Activated CD4-positive, alpha-beta memory T cell treated with anti-CD3 and anti-CD28 coated beads for 36 hours (primary cell): ENCODE measurements at regions not wholly inside any gene's neighbourhood (a gene's known extent, or its start where the extent isn't known, plus 50 kb on each side); places are given as distances from the start of the nearest gene placed in this dataset.
"Not testable (repeated sequence)": the region's sequence is repeated elsewhere in the genome, so short reads cannot be mapped to it uniquely, and the experiment has no call there.

Experiments used
- CTCF ChIA-PET: fragments of 350-600 bp; sonication (Branson Sonifier 250); formaldehyde crosslinking; loops from one replicate; lab custom pipeline; 2021; ENCODE audit warnings: antibody characterized with exemption, inconsistent platforms; lab: Charles Lee
- POLR2A ChIA-PET: fragments of 350-600 bp; sonication (Branson Sonifier 250); formaldehyde crosslinking; loops from one replicate; lab custom pipeline; 2021; ENCODE audit warnings: antibody characterized with exemption; lab: Charles Lee
- DNase-seq: peaks from one replicate; pipeline ENCODE4 v3.0.0-alpha.2; 2020
- H3K27ac Mint-ChIP-seq: one replicate; pipeline ENCODE4 v1.8.0; 2021; ENCODE audit warnings: mixed read lengths
- H3K27me3 Mint-ChIP-seq: one replicate; pipeline ENCODE4 v1.8.0; 2021; ENCODE audit warnings: mixed read lengths
- H3K36me3 Mint-ChIP-seq: one replicate; pipeline ENCODE4 v1.8.0; 2021; ENCODE audit warnings: mixed read lengths
- H3K4me1 Mint-ChIP-seq: one replicate; pipeline ENCODE4 v1.8.0; 2021; ENCODE audit warnings: low read depth, mixed read lengths
- H3K4me3 Mint-ChIP-seq: one replicate; pipeline ENCODE4 v1.8.0; 2021; ENCODE audit warnings: mild to moderate bottlenecking, mixed read lengths
- H3K9me3 Mint-ChIP-seq: one replicate; pipeline ENCODE4 v1.8.0; 2021; ENCODE audit warnings: mixed read lengths
- intact Hi-C: fragments of 100-400 bp; cut with micrococcal nuclease; formaldehyde crosslinking; loops from one replicate; pipeline ENCODE4 v1.15.1; 2023

DNA sequence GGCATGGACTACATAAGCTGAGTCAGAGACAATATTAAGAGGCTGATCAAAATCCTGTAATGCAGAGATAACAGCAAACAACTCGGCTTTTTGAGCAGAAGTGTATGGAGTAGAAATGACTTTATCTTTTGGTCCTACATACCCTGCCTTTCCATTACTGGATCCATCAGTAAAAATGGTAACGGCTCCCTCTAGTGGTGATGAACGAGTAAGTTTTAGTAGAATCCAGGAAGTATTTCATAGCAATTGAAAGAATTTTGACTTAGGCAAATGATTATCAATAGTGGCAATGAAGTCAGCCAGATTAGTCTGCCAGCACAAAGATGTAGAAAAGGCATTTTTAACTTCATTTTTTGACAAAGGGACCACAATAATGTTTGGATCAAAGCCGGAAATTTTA lies 190.8 kb upstream of the RAI14 start:
- Mint-ChIP-seq H3K27me3 (peaks cover 16% of the 10 kb centered on the region), H3K9me3 (peaks cover 11% of the 10 kb centered on the region)
- H3K36me3 Mint-ChIP-seq, POLR2A ChIA-PET, H3K27ac Mint-ChIP-seq, H3K4me1 Mint-ChIP-seq, H3K4me3 Mint-ChIP-seq, DNase-seq: not testable (repeated sequence)
- intact Hi-C loops: loop anchor here (1.0 to 5.0 kb wide), 2 partner anchors 468 to 1028 kb away; no protein-coding TSS in a partner anchor
- CTCF ChIA-PET: interaction anchor here (0.8 to 2.8 kb wide), 8 partner anchors 10 to 530 kb away, joined by 3 to 15 read pairs (median 4); no protein-coding TSS in a partner anchor

DNA sequence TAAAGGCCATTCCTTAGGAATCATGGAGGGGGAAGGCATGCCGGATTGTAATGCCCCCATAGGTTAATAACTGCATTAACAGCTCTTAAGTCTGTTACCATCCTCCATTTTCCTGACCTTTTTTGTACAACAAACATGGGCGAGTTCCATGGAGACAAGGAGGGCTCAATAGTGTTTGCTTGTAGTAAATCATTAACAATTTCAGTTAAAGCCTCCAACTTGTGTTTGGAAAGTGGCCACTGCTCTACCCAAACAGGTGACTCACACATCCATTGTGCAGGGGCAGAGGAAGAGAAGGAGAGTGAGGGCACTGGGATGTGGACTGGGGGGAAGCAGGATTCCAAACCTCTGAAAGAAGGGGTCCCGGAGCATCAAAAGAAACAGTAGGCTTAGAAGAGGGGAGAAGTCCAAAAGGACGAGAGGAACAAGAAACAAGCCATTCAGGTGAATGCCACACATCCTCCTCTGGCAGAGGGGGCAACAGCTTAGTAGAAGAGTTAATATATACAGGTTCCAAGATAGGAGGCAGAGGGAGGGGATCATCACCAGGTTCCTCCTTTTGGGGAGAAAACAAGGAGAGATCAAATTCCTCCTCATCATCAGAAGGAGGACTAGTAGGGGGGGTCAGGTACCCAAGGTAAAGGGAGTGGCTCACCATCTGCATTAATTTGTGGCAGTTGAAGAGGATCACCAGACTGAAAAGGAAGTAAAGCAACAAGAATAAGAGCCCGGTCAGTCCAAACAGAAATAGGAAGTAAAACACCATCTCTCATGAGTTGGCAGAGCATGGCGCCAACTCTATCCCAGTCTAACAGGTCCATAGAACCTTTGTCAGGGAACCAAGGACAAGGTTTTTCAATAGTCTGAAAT lies 189.4 kb upstream of the RAI14 start:
- peaks cover 13% of the 10 kb centered on the region for H3K27me3 Mint-ChIP-seq
- H3K4me3 Mint-ChIP-seq, H3K9me3 Mint-ChIP-seq, DNase-seq, H3K27ac Mint-ChIP-seq, POLR2A ChIA-PET, H3K36me3 Mint-ChIP-seq, H3K4me1 Mint-ChIP-seq: not testable (repeated sequence)
- intact Hi-C loops: loop anchor here (5.0 kb wide), 1 partner anchor 1029 kb away; no protein-coding TSS in a partner anchor
- CTCF ChIA-PET: interaction anchor here (1.0 to 2.8 kb wide), 3 partner anchors 9 to 470 kb away, joined by 4 to 14 read pairs (median 4); no protein-coding TSS in a partner anchor

DNA sequence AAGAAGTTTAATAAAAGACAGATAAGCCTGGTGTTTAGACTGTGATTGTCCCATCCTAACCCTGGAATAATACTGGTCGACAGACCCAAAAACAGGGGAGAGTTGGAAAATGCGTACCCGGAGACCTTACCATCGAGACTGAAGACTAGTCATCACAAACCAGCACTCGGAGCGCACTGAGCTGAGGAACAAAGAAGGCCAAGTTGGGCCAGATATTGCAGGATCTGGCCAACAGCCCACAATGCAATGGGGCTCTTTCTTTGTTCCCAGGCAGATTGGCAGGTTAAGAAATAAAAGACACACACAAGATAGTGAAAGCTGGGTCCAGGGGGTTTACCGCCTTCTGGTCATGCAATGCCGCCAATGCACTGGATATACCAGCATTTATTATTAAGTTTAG lies 188.7 kb upstream of the RAI14 start:
- H3K36me3 Mint-ChIP-seq: no peaks in the 10 kb centered on the region
- CTCF ChIA-PET: no interaction called here
- no peaks in the 10 kb centered on the region for H3K9me3 Mint-ChIP-seq
- no peak for DNase-seq
- POLR2A ChIA-PET: no interaction called here
- peaks cover 4% of the 10 kb centered on the region for H3K4me1 Mint-ChIP-seq
- intact Hi-C loops: loop anchor here (5.0 kb wide), 1 partner anchor 1030 kb away; no protein-coding TSS in a partner anchor
- no peak overlapping the region for H3K27ac Mint-ChIP-seq
- no peak overlapping the region for H3K4me3 Mint-ChIP-seq
- peaks cover 13% of the 10 kb centered on the region for H3K27me3 Mint-ChIP-seq

DNA sequence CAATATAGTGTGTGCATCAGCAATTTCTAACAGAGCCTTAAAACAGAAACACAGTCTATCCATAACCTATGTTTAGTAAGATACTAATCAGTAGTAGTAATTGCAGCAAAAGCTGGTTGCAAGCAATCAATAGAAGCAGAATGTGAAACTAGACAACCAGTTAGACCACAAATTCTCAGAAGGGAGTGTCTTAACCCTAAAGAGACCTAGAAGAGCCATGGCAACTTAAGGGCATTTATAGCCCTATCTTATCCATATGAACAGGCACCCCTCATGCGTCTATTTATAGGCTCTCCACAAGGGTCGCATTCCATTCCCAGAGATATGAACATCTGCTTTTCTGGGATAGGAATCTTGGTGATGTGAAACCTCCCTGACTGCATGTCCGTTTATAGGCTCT lies 188.1 kb upstream of the RAI14 start:
- intact Hi-C loops: loop anchor here (5.0 kb wide), 1 partner anchor 1031 kb away; no protein-coding TSS in a partner anchor
- H3K36me3 Mint-ChIP-seq, POLR2A ChIA-PET, H3K4me3 Mint-ChIP-seq, H3K4me1 Mint-ChIP-seq, CTCF ChIA-PET, H3K9me3 Mint-ChIP-seq, H3K27ac Mint-ChIP-seq, DNase-seq: not testable (repeated sequence)
- peaks cover 13% of the 10 kb centered on the region for H3K27me3 Mint-ChIP-seq

DNA sequence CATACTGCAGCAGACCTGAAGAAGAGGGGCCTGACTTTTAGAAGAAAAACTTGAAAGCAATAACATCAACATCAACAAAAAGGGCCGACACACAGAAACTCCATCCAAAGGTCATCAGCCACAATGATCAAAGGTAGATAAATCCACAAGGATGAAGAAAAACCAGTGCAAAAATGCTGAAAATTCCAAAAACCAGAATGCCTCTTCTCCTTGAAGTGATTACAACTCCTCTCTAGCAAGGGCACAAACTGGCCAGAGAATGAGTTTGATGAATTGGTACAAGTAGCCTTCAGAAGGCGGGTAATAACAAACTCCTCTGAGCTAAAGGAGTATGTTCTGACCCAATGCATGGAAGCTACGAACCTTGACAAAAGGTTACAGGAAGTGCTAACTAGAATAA lies 186.2 kb upstream of the RAI14 start:
- Mint-ChIP-seq H3K9me3 (no peaks in the 10 kb centered on the region), H3K27me3 (peaks cover 13% of the 10 kb centered on the region), H3K27ac (no peak overlapping the region), H3K4me3 (no peak overlapping the region), H3K36me3 (no peaks in the 10 kb centered on the region), H3K4me1 (peaks cover under 1% of the 10 kb centered on the region)
- intact Hi-C loops: loop anchor here (5.0 kb wide), 1 partner anchor 1033 kb away; no protein-coding TSS in a partner anchor
- no peak for DNase-seq
- CTCF ChIA-PET: no interaction called here
- POLR2A ChIA-PET: no interaction called here

DNA sequence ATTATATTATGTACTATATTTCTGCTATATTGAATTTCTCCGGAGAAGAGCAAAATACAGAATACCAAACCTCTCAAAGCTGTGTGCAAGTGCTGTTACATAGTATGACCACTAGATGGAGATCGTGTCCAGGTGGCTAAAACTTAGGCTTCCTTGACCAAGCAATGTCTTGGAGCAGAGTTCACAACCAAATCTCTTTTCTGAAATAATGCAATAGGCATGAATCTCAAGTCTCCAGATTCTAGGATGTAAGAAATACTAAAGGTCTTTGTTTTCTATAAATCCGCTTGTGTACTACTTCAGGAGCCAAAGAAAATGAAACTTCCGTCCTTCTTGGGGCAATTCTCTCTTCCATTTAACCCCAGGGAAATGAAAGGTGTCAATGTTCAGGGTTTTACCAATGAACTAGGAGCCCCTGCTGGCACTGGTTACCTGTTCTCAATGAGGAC lies 181.5 kb upstream of the RAI14 start:
- ChIA-PET CTCF (interaction anchor here (0.6 to 5.4 kb wide), 19 partner anchors 9 to 528 kb away, joined by 3 to 43 read pairs (median 5); partner anchors contain the start of genes BRIX1, RAD1 and TTC23L), POLR2A (no interaction called here)

DNA sequence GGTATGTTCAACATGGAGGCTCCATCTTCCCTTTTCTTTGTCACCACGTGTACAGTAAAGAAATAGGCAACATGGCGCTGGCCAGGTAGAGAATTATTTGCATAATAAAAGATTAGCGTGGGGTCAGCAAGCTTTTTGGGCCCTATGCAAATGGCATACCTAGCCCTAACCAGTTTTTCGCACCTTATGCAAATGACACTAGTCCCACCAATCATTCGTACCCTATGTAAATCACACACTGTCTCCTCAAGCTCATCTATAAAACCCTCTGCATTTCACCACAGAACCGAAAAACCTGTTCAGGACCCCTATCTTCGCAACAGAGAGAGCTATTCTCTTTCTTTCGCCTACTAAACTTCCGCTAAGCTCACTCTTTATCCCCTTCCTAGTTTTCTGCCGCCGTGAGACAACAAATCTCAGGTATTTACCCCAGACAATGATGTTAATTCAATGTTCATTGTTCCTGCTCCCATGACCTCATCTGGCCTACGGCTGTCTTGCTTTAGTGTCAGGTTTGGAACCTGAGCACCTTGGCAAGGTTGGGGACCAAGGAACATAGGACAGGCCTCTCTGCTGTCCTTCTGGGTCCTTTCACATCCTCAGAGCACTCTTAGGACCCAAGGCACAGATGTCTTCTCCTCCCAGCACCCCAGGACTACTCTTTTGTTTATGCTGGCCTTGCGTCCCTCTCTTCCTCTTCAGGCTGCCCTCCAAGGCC lies 180.7 kb upstream of the RAI14 start:
- Mint-ChIP-seq H3K4me3 (no peak overlapping the region), H3K4me1 (peaks cover 1% of the 10 kb centered on the region), H3K27me3 (peaks cover 17% of the 10 kb centered on the region), H3K27ac (no peak overlapping the region), H3K9me3 (no peaks in the 10 kb centered on the region), H3K36me3 (no peaks in the 10 kb centered on the region)
- DNase-seq: no peak
- intact Hi-C loops: loop anchor here (2.0 kb wide), 1 partner anchor 527 kb away; no protein-coding TSS in a partner anchor
- CTCF ChIA-PET: interaction anchor here (0.7 to 5.4 kb wide), 15 partner anchors 10 to 528 kb away, joined by 3 to 43 read pairs (median 5); partner anchors contain the start of gene TTC23L
- POLR2A ChIA-PET: no interaction called here

More for the DNA sequence above, 181.5 kb upstream of the RAI14 start:
- Mint-ChIP-seq H3K4me1 (no peaks in the 10 kb centered on the region), H3K9me3 (no peaks in the 10 kb centered on the region), H3K36me3 (no peaks in the 10 kb centered on the region), H3K27me3 (peaks cover 13% of the 10 kb centered on the region), H3K27ac (no peak overlapping the region), H3K4me3 (no peak overlapping the region)
- no peak for DNase-seq
- intact Hi-C loops: loop anchor here (1.0 to 2.0 kb wide), 2 partner anchors 424 to 528 kb away; no protein-coding TSS in a partner anchor

DNA sequence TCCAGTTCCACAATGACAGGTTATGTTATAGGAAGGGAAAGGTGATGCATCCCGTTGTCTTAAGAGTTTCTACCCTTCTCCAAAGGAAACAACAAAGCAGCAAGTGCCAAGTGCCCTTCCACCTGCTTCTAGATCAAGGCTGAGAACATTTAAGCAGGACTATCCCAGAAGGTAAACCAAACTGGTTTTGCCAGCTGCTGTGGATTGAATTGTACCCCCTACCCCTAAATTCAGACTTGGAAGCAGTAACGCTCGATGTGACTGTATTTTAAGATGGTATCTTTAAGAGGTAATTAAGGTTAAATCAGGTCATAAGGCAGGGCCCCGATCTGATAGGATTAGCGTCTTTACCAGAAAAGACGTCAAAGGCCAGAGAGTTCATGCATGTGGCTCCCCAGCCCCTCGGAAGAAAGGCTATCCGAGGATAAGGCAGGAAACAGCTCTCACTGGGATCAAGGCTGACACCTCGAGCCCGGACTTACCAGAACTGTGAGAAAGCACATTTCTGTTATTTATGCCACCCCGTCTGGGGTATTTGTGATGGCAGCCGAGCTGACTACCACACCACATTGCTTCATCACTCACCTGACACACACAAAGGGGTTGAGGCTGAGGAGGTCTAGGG lies 179.1 kb upstream of the RAI14 start:
- DNase-seq: no peak
- H3K27me3 Mint-ChIP-seq: peaks cover 28% of the 10 kb centered on the region
- H3K4me3 Mint-ChIP-seq: no peak overlapping the region
- H3K36me3 Mint-ChIP-seq: no peaks in the 10 kb centered on the region
- no peaks in the 10 kb centered on the region for H3K9me3 Mint-ChIP-seq
- H3K4me1 Mint-ChIP-seq: peaks cover 12% of the 10 kb centered on the region
- ChIA-PET POLR2A (no interaction called here), CTCF (interaction anchor here (0.7 to 5.4 kb wide), 10 partner anchors 9 to 526 kb away, joined by 3 to 43 read pairs (median 8); no protein-coding TSS in a partner anchor)
- intact Hi-C loops: no loop called here
- no peak overlapping the region for H3K27ac Mint-ChIP-seq

DNA sequence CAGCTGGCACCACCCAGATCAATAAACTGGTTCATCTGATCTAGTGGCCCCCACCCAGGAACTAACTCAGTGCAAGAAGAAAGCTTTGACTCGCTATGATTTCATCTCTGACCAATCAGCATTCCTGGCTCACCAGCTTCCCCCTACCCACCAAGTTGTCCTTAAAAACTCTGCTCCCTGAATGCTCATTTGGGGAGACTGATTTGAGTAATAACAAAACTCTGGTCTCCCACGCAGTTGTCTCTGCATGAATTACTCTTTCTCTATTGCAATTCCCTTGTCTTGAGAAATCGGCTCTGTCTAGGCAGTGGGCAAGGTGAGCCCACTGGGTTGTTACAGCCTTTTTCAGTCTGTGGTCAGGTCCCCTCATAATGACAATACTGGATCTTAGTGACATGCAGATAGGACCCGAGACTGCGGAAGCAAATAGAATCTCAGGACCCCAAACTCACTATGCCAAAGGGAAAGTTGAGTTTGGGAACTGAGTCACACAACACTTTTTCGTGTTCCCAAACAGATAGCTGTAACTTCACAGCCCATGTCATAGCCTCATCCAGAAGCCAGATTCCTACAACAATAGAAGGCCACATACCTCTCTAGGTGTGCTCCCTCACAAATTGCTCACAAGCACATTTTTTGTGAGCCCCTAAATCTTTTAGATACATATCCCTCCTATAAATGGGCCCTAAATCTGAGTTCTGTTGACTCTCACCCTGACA lies 175.2 kb upstream of the RAI14 start:
- no peaks in the 10 kb centered on the region for H3K9me3 Mint-ChIP-seq
- no peak overlapping the region for H3K4me3 Mint-ChIP-seq
- CTCF ChIA-PET: interaction anchor here (1.1 to 1.4 kb wide), 2 partner anchors 423 to 522 kb away, joined by 3 to 5 read pairs; no protein-coding TSS in a partner anchor
- H3K27ac Mint-ChIP-seq: no peak overlapping the region
- H3K36me3 Mint-ChIP-seq: no peaks in the 10 kb centered on the region
- peak; percentile 47 for DNase-seq
- peaks cover 37% of the 10 kb centered on the region for H3K27me3 Mint-ChIP-seq
- peaks cover 16% of the 10 kb centered on the region for H3K4me1 Mint-ChIP-seq
- POLR2A ChIA-PET: interaction anchor here (0.5 kb wide), 1 partner anchor 8 kb away, joined by 4 read pairs; no protein-coding TSS in a partner anchor
- intact Hi-C loops: loop anchor here (2.0 to 10.0 kb wide), 3 partner anchors 18 to 354 kb away; partner anchors contain the start of gene TTC23L

DNA sequence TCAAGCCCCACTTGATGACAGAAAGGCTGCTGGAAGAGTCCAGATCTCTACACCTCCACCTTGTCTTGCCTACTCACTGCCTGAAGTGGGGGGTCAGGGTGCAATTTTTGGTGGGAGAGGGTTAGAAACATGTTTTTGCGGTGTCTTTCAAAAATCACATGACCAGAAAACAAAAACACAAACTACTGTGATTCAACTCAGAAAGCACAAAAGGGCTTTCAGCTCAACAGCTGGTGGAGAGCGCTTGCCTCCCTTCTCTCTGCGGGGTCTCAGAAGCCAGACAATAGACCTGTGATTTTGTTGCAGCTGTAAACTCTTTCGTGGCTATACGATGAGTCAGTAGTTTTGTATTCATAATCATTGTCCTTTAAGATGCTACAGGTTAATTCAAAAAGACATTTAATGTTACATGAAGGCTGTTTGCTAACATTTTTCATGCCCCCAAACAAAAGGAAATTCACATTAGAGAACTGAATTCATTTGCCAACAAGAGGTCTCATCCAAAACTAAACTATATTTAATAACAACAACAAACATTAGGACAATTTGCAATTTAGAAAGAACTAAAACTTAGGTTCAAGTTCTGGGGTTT lies 172.6 kb upstream of the RAI14 start:
- Mint-ChIP-seq H3K27ac (no peak overlapping the region), H3K4me1 (peaks cover 18% of the 10 kb centered on the region), H3K4me3 (no peak overlapping the region), H3K36me3 (no peaks in the 10 kb centered on the region), H3K9me3 (no peaks in the 10 kb centered on the region), H3K27me3 (peaks cover 48% of the 10 kb centered on the region)
- no peak for DNase-seq
- intact Hi-C loops: loop anchor here (10.0 kb wide), 1 partner anchor 351 kb away; the partner anchor contains the start of gene TTC23L
- ChIA-PET POLR2A (no interaction called here), CTCF (interaction anchor here (1.6 kb wide), 1 partner anchor 415 kb away, joined by 5 read pairs; no protein-coding TSS in a partner anchor)
